OCI-LY3 (cell line): ENCODE measurements at regions not wholly inside any gene's neighbourhood (a gene's known extent, or its start where the extent isn't known, plus 50 kb on each side); places are given as distances from the start of the nearest gene placed in this dataset.

Source experiments
- H2AFZ ChIP-seq: fragments of 200-600, 300-600 bp; shearing (Covaris generic); 2 replicates; pipeline ENCODE4 v1.6.0; 2014; ENCODE audit warnings: antibody characterized with exemption, low read depth, low read length
- H3K27ac ChIP-seq: fragments of 200-600, 300-600 bp; sonication (generic); 2 replicates; pipeline ENCODE4 v1.5.1; 2014; ENCODE audit warnings: mild to moderate bottlenecking, low read length, moderate library complexity, mixed read lengths
- H3K27me3 ChIP-seq: fragments of 200-600, 300-600 bp; sonication (generic); 2 replicates; pipeline ENCODE4 v1.6.1; 2014; ENCODE audit warnings: low read depth, low read length, mixed read lengths
- H3K36me3 ChIP-seq: fragments of 200-600, 300-600 bp; sonication (generic); replicated peaks from 2 replicates; pipeline ENCODE3; 2014; ENCODE audit warnings: low read depth, low read length, mixed read lengths
- H3K4me1 ChIP-seq: fragments of 300-600, 200-600 bp; sonication (generic); 2 replicates; pipeline ENCODE4 v1.6.1; 2014; ENCODE audit warnings: low read length, mixed read lengths
- H3K4me2 ChIP-seq: fragments of 200-600, 300-600 bp; sonication (generic); 2 replicates; pipeline ENCODE4 v1.6.1; 2014; ENCODE audit warnings: low read length, mixed read lengths
- H3K4me3 ChIP-seq: fragments of 300-600, 200-600 bp; sonication (generic); 2 replicates; pipeline ENCODE4 v1.5.1; 2014; ENCODE audit warnings: antibody characterized with exemption, mild to moderate bottlenecking, low read length, moderate library complexity
- H3K79me2 ChIP-seq: fragments of 300-600, 200-600 bp; shearing (Covaris generic); 2 replicates; pipeline ENCODE4 v1.6.1; 2014; ENCODE audit warnings: mild to moderate bottlenecking, low read length, mixed read lengths
- H3K9ac ChIP-seq: fragments of 300-600, 200-600 bp; shearing (Covaris generic); 2 replicates; pipeline ENCODE4 v1.6.0; 2014; ENCODE audit warnings: mild to moderate bottlenecking, low read length, moderate library complexity
- H3K9me3 ChIP-seq: fragments of 200-600, 300-600 bp; shearing (Covaris generic); 2 replicates; pipeline ENCODE4 v1.6.1; 2014; ENCODE audit warnings: low read length, mixed read lengths; ENCODE audit not compliant: insufficient read depth
- H4K20me1 ChIP-seq: fragments of 200-600, 300-600 bp; sonication (generic); 2 replicates; pipeline ENCODE4 v1.6.1; 2016; ENCODE audit warnings: low read length, mixed read lengths; ENCODE audit not compliant: insufficient read depth
- CTCF ChIP-seq: fragments of 200-600, 300-600 bp; sonication (generic); IDR thresholded peaks from 2 replicates; pipeline ENCODE4 v1.5.1; 2014; ENCODE audit warnings: antibody characterized with exemption, low read length, low read depth
- EZH2phosphoT487 ChIP-seq: fragments of 200-600 bp; shearing (Covaris generic); IDR thresholded peaks from 2 replicates; pipeline ENCODE4 v1.6.1; 2018; ENCODE audit warnings: antibody characterized with exemption, mixed run types, low read depth

- no peaks in the 10 kb centered on the region for H4K20me1 ChIP-seq
- H3K27me3 ChIP-seq, result no peaks in the 10 kb centered on the region
- no peaks in the 10 kb centered on the region for H3K79me2 ChIP-seq
- H2AFZ ChIP-seq, result no peak overlapping the region
- no peak overlapping the region for H3K9ac ChIP-seq
- no peaks in the 10 kb centered on the region for H3K9me3 ChIP-seq
- H3K4me1 ChIP-seq, result no peaks in the 10 kb centered on the region
- no peak for TF ChIP-seq CTCF
- no peak for TF ChIP-seq EZH2phosphoT487
- no peaks in the 10 kb centered on the region for H3K36me3 ChIP-seq
- H3K27ac ChIP-seq, result no peak overlapping the region
- no peak overlapping the region for H3K4me3 ChIP-seq
- H3K4me2 ChIP-seq, result no peak overlapping the region
Observed at GRCh38 chr2:219699440-219699821, 72.0 kb downstream of the SLC4A3 start.

DNA sequence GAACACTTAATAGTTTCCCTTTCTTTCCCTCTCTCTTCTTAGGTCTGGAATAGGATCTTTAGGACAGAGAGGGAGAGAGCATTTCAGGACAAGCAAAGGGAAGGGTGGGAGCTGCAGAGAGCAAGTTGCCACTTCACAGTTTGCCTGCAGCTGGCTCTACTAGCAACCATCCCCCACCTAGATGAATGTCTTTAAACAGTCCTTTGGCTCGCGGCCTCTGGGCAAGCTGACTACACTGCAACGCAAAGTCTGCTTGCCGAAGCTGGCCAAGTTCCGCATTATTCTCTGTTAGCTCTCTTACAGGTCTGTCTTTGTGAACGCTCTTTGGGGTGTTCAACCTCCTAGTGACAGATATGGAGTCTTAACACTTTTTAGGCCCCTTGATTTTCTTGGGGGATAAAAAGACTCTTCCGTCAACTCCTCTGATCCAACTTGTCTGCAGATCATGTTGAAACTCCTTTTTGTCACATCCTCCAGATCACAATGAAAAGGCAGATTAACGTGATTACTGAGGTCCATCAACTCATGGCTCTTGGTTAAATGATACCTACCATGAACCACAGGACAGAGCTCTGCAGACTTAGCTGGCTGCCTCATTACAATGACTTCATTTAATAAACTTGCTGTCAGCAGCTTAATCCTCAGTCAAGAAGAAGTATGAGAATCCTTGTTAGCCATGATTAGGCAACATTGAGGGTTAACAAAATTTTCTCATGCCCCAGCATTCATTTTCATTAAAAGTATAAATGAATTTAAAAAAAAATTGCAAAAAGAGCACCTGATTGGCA is 74.6 kb downstream of the SLC4A3 start:
- Histone ChIP-seq H3K27me3 (no peaks in the 10 kb centered on the region), H3K36me3 (no peaks in the 10 kb centered on the region), H4K20me1 (no peaks in the 10 kb centered on the region), H3K9me3 (no peaks in the 10 kb centered on the region), H2AFZ (no peak overlapping the region), H3K9ac (no peak overlapping the region), H3K4me2 (no peak overlapping the region), H3K79me2 (no peaks in the 10 kb centered on the region), H3K4me1 (no peaks in the 10 kb centered on the region), H3K27ac (no peak overlapping the region), H3K4me3 (no peak overlapping the region)
- TF ChIP-seq EZH2phosphoT487 (no peak), CTCF (no peak)

- H3K36me3 ChIP-seq, result no peaks in the 10 kb centered on the region
- H3K4me3 ChIP-seq, result no peak overlapping the region
- H3K27ac ChIP-seq, result no peak overlapping the region
- TF ChIP-seq CTCF (no peak), EZH2phosphoT487 (no peak)
- H3K9me3 ChIP-seq, result no peaks in the 10 kb centered on the region
- no peak overlapping the region for H3K9ac ChIP-seq
- no peak overlapping the region for H2AFZ ChIP-seq
- H3K4me2 ChIP-seq, result no peak overlapping the region
- no peaks in the 10 kb centered on the region for H3K79me2 ChIP-seq
- H3K27me3 ChIP-seq, result no peaks in the 10 kb centered on the region
- no peaks in the 10 kb centered on the region for H4K20me1 ChIP-seq
- H3K4me1 ChIP-seq, result no peaks in the 10 kb centered on the region
Observed at GRCh38 chr2:219702796-219703545, 75.5 kb downstream of the SLC4A3 start.

- no peaks in the 10 kb centered on the region for H3K36me3 ChIP-seq
- no peaks in the 10 kb centered on the region for H3K79me2 ChIP-seq
- no peak overlapping the region for H3K9ac ChIP-seq
- H3K4me1 ChIP-seq, result no peaks in the 10 kb centered on the region
- H3K4me3 ChIP-seq, result no peak overlapping the region
- H3K27ac ChIP-seq, result no peak overlapping the region
- no peak overlapping the region for H3K4me2 ChIP-seq
- H3K27me3 ChIP-seq, result no peaks in the 10 kb centered on the region
- TF ChIP-seq EZH2phosphoT487 (no peak), CTCF (no peak)
- no peaks in the 10 kb centered on the region for H4K20me1 ChIP-seq
- H3K9me3 ChIP-seq, result no peaks in the 10 kb centered on the region
- H2AFZ ChIP-seq, result no peak overlapping the region
Observed at GRCh38 chr2:219704878-219705277, 77.4 kb downstream of the SLC4A3 start.
